ENCODE measurements at regions not wholly inside any gene's neighbourhood (a gene's known extent, or its start where the extent isn't known, plus 50 kb on each side); places are given as distances from the start of the nearest gene placed in this dataset.

DNA sequence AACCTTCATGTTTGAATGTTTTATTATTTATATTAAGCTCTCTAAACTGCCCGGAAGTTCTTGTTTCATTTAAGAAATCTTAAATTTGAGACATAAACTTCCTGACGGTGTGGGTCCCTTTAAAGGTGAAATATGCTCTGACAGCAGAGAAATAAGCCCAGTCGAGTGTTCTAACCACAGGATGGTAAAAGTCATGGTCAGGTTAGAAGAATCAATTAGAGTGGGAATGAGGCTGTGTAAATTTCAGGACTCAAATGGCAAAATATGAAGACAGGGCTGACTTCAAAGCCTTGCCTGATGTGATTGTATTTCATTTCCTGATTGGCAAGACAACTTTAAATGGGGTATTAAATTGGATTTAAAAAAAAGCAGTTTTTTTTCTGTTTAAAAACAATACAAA, 432.9 kb upstream of the BRINP1 start:
- Histone ChIP-seq H3K27ac (no peak overlapping the region), H3K4me3 (no peak overlapping the region), H3K27me3 (no peaks in the 10 kb centered on the region), H3K4me1 (ENCODE audit: low read depth) (no peaks in the 10 kb centered on the region), H3K9me3 (ENCODE audit: low read depth) (no peaks in the 10 kb centered on the region), H3K36me3 (no peaks in the 10 kb centered on the region)
- no peak for DNase-seq (ENCODE audit: low read depth in 1 of 2, low spot score in 1 of 2)
- no peak for TF ChIP-seq CTCF (IDR thresholded peaks at IDR 0.05; ENCODE audit: low read depth, low read length)

DNA sequence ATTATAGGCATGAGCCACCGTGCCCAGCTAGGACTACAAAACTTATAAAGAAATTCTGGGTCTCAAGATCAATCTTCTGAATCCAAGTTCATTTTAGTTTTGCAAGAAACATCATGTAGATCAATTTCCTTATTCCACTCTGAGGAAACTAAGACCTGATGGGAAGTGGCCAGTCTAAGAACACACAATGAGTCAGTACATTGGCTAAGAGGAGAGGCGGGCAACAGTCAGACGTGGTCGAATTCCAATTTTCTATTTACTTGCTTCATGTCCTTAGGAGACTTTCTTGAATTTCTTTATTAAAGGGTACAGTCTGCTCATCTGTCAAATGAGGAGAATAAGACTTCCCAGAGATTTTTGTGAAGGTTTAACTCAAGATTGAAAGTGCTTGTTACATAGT, 432.1 kb upstream of the BRINP1 start:
- Histone ChIP-seq H3K27me3 (no peaks in the 10 kb centered on the region), H3K36me3 (no peaks in the 10 kb centered on the region), H3K9me3 (ENCODE audit: low read depth) (no peaks in the 10 kb centered on the region), H3K4me3 (no peak overlapping the region), H3K27ac (no peak overlapping the region), H3K4me1 (ENCODE audit: low read depth) (no peaks in the 10 kb centered on the region)
- DNase-seq (ENCODE audit: low read depth in 1 of 2, low spot score in 1 of 2) = no peak
- TF ChIP-seq CTCF (IDR thresholded peaks at IDR 0.05; ENCODE audit: low read depth, low read length) = no peak

GRCh38 chr9:119795395-119795794, 426.2 kb upstream of the BRINP1 start:
- no peak for TF ChIP-seq CTCF (IDR thresholded peaks at IDR 0.05; ENCODE audit: low read depth, low read length)
- Histone ChIP-seq H3K36me3 (no peaks in the 10 kb centered on the region), H3K4me1 (ENCODE audit: low read depth) (no peaks in the 10 kb centered on the region), H3K27ac (no peak overlapping the region), H3K4me3 (no peak overlapping the region), H3K9me3 (ENCODE audit: low read depth) (no peaks in the 10 kb centered on the region), H3K27me3 (no peaks in the 10 kb centered on the region)
- no peak for DNase-seq (ENCODE audit: low read depth in 1 of 2, low spot score in 1 of 2)

DNA sequence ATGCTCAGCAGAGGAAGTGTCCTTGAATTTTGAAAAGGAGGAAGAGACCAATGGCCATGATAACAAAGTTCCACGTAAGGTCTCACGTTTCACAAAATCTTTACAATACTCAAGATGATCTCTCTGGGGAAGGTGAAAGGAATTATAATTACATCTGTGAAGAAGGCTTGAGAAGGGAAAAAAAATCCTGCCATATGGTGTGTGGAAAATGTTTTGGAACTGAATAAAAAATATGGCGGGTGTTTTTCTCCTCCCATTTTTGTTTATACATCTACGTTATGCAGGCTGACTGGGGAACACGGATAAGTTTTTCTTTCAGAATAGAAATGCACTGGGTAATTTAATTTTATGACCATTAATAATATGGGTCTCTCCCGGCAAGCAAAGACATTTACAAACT, 425.6 kb upstream of the BRINP1 start:
- Histone ChIP-seq H3K4me1 (ENCODE audit: low read depth) (no peaks in the 10 kb centered on the region), H3K27ac (no peak overlapping the region), H3K36me3 (no peaks in the 10 kb centered on the region), H3K9me3 (ENCODE audit: low read depth) (no peaks in the 10 kb centered on the region), H3K4me3 (no peak overlapping the region), H3K27me3 (no peaks in the 10 kb centered on the region)
- no peak for DNase-seq (ENCODE audit: low read depth in 1 of 2, low spot score in 1 of 2)
- TF ChIP-seq CTCF (IDR thresholded peaks at IDR 0.05; ENCODE audit: low read depth, low read length) = no peak

GRCh38 chr9:119793218-119793617, 424.0 kb upstream of the BRINP1 start:
- Histone ChIP-seq H3K4me3 (no peak overlapping the region), H3K27ac (no peak overlapping the region), H3K4me1 (ENCODE audit: low read depth) (no peaks in the 10 kb centered on the region), H3K36me3 (no peaks in the 10 kb centered on the region), H3K27me3 (no peaks in the 10 kb centered on the region), H3K9me3 (ENCODE audit: low read depth) (no peaks in the 10 kb centered on the region)
- TF ChIP-seq CTCF (IDR thresholded peaks at IDR 0.05; ENCODE audit: low read depth, low read length) = no peak
- DNase-seq (ENCODE audit: low read depth in 1 of 2, low spot score in 1 of 2) = no peak

DNA sequence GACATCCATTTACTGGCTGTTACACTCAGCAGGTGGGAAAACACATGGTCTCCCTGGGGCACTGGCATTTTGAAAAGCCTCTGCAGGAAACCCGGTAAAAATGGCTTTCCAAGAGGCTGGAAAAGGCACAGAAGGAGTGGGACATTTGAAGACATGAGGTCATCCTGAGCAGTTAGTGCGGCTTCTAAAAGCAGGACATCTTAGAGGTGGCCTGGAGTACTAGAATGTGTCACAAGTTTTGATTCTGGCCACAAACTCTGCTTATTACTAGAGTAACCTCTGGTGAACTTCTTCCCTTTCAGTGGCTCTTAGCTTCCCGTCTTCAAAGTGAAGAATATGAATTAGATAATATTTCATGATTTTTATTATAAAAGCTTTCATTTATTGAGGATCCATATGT, 423.0 kb upstream of the BRINP1 start:
- Histone ChIP-seq H3K4me3 (no peak overlapping the region), H3K27ac (no peak overlapping the region), H3K9me3 (ENCODE audit: low read depth) (no peaks in the 10 kb centered on the region), H3K27me3 (no peaks in the 10 kb centered on the region), H3K4me1 (ENCODE audit: low read depth) (no peaks in the 10 kb centered on the region), H3K36me3 (no peaks in the 10 kb centered on the region)
- DNase-seq (ENCODE audit: low read depth in 1 of 2, low spot score in 1 of 2) = no peak
- TF ChIP-seq CTCF (IDR thresholded peaks at IDR 0.05; ENCODE audit: low read depth, low read length) = no peak

Measured in cardiac muscle cell (in vitro differentiated cells and primary cell).